DMS53 treated with DMSO at 0.1 percent for 48 hours (cell line): ENCODE measurements at regions not wholly inside any gene's neighbourhood (a gene's known extent, or its start where the extent isn't known, plus 50 kb on each side); places are given as distances from the start of the nearest gene placed in this dataset.
A peak's percentile ranks its signal among the peaks of the same experiment; 100 is the strongest.
"Not testable (repeated sequence)": the region's sequence is repeated elsewhere in the genome, so short reads cannot be mapped to it uniquely, and the experiment has no call there.

ENCODE experiments used
- DNase-seq: peaks from one replicate; lab custom pipeline; 2025; ENCODE audit not compliant: unreplicated experiment; lab: John Stamatoyannopoulos, UW

GRCh38 chr13:89432997-89433396 lies 1761.8 kb downstream of the SLITRK5 start:
- DNase-seq: no peak

DNA sequence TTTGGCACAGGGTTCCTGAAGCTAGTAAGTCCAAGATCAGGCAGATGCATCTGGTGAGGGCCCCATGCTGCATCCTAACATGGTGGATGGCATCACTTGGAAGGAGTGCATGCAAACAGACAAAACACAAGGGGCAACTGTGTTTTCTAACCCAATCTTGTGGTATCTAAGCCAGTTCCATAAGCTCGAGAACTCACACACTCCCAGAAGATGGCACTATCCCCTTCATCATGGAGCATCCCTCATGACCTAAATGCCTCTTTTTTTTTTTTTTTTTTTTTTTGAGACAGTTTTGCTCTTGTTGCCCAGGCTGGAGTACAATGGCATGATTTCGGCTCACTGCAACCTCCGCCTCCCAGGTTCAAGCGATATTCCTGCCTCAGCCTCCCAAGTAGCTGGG lies 1763.5 kb downstream of the SLITRK5 start:
- peak; percentile 1 for DNase-seq

- DNase-seq: no peak
Observed at GRCh38 chr13:89454681-89455080, 1783.5 kb downstream of the SLITRK5 start.

- no peak for DNase-seq
Observed at GRCh38 chr13:89455225-89455624, 1784.1 kb downstream of the SLITRK5 start.

DNA sequence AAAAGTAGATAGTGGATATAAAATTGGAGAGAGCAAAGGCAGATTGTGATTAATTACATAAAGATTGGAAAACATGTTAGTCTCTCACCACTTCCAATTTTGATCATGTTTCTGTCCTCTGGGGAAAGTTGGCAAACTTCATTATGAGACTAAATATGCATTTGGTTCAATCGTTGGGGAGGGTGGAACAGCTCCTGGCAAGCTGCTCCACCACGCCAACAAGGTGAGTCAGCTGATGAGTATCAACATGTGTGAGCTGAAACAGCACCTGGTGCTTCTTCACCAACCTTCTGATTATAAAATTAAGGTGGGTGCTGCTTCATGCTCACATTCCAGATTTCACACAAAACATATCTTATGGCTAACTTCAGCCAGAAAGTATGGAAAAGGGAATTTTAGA lies 1784.6 kb downstream of the SLITRK5 start:
- no peak for DNase-seq

DNA sequence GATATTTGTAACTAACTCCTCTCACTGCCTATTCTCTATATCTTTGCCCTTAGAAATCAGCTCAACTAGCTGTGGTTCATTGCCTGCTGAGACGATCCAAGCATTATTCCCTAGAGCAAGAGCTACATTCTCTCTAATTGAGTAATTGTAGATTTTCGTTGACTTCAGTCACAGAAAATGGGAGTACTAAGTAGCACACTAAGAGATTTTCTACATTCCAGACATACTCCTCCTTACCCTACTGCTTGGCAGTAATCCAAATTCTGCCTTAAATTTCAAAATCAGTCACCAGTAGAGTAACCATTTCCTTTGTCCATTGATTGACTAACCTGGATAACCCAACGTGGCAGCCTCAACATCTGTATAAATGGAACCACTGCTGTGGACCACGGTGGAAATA lies 1786.8 kb downstream of the SLITRK5 start:
- DNase-seq: no peak

- no peak for DNase-seq
Observed at GRCh38 chr13:89458456-89458855, 1787.3 kb downstream of the SLITRK5 start.

DNA sequence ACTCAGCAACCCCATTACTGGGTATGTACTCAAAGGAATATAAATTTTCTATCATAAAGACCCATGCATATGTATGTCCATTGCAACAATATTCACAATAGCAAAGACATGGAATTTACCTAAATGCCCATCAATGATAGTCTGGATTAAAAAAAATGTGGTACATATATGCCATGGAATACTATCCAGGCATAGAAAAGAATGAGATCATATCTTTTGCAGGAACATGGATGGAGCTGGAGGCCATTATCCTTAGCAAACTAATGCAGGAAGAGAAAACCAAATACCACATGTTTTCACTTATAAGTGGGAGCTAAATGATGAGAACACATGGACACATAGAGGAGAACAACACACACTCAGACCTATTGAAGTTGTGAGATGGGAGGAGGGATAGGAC lies 1789.7 kb downstream of the SLITRK5 start:
- DNase-seq: not testable (repeated sequence)

GRCh38 chr13:89465366-89465765 lies 1794.2 kb downstream of the SLITRK5 start:
- no peak for DNase-seq

- DNase-seq: no peak
Observed at GRCh38 chr13:89468081-89468480, 1796.9 kb downstream of the SLITRK5 start.

GRCh38 chr13:89470901-89471300 lies 1799.7 kb downstream of the SLITRK5 start:
- no peak for DNase-seq

DNA sequence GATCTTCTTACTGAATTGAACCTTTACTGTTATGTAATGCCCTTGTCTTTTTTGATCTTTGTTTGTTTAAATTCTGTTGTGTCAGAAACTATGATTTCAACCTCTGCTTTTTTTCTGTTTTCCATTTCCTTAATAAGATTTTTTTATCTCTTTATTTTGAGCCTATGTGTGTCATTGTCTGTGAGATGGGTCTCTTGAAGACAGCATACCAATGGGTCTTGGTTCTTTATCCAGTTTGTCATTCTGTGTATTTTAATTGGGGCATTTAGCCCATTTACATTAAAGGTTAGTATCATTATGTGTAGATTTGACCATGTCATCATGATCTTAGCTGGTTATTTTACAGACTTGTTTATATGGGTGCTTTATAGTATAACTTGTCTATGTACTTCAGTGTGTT lies 1803.3 kb downstream of the SLITRK5 start:
- DNase-seq: no peak

DNA sequence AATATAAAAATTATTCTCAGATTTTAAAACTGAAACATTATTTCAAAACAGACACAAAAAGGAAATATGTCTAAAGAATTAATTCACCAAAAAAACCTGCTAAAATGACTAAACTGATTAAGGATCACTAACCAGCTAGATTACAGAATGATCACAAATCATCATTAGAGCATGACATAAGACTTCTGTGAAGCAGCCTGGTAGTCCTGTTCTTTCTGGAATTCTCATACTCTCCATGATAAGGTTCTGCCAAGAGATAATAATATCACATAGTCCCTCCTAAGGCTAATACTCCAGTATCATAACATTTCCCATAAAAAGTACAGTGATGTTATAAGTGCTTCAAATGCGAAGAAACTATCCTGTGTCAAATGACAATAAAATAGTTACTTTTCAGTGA lies 1814.9 kb downstream of the SLITRK5 start:
- no peak for DNase-seq

DNA sequence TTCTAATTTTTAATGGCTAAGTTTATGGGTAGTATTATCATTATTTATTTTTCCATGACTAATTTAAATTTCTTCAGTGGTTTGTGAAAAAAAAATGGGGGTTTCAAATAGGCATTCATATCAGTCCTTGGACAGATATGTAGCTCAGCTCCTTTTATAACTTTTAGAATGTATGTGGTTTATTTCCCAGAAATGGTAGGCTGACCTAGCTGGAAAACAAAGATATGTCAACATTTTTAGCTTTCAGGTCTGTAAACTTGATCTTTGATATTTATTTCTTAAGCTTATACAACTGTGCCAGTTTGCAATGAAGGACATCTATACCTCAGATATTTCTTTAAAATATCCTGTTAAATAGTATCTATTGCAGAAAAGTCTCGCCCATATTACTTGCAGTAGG lies 1815.5 kb downstream of the SLITRK5 start:
- no peak for DNase-seq

- DNase-seq: no peak
Observed at GRCh38 chr13:89490661-89491060, 1819.5 kb downstream of the SLITRK5 start.

GRCh38 chr13:89496478-89496877 lies 1825.3 kb downstream of the SLITRK5 start:
- DNase-seq: no peak

DNA sequence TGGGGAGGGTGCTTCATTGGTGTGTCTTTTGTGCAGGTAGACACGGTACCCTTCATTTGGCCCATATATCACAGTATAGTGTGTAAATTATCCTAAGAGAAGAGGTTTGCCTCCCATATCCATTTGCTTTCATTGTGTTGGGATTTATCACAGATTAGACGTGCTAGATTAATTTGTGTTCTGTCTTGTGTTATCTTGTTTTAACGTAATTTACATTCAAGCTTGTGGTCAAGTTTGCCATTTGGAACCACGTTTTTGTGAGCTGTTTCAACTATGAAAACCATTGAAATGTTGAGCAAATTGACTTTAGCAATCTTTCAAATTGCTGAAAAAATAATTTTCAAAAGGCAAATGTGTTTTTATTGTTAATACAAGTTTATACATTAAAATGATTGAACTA lies 1826.5 kb downstream of the SLITRK5 start:
- no peak for DNase-seq

DNA sequence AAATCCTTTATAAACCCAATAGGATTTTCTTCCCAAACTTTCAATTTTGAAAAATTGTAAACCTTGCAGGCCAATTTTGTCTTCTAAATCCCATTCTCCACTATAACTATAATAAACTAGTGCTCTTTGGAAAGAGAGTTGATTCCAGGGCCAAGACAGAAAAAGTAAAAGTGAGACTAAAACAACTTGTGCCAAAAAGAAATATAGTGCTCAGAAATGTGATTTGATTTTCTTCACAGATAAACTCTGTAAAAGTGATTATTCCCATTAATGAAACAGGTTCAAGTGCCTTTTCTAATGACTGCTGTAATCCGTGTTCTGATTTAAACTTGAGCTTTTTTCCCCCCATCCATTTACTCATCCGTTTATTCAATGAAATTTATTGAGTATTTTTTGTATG lies 1831.1 kb downstream of the SLITRK5 start:
- DNase-seq: no peak

GRCh38 chr13:89514534-89515312 lies 1832.8 kb upstream of the MIR17HG start:
- peak; percentile 53 for DNase-seq

DNA sequence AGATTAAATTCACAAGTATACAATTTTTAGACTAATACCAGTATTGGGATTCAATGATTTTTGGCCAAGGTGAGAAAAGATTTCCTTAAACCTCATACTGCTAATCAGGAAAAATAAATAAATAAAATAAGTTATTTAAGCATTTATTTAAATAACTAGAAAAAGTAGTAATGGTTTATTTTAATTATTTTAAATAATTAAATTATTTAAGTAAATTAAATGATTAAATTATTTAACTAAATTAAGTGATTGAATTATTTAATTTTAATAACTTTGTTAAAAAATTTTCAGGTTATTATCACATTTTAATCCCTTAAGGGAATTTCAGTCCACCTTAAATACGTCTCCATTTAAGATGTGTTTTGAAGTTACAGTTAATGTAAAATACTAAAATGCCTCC lies 1831.5 kb upstream of the MIR17HG start:
- DNase-seq: no peak

DNA sequence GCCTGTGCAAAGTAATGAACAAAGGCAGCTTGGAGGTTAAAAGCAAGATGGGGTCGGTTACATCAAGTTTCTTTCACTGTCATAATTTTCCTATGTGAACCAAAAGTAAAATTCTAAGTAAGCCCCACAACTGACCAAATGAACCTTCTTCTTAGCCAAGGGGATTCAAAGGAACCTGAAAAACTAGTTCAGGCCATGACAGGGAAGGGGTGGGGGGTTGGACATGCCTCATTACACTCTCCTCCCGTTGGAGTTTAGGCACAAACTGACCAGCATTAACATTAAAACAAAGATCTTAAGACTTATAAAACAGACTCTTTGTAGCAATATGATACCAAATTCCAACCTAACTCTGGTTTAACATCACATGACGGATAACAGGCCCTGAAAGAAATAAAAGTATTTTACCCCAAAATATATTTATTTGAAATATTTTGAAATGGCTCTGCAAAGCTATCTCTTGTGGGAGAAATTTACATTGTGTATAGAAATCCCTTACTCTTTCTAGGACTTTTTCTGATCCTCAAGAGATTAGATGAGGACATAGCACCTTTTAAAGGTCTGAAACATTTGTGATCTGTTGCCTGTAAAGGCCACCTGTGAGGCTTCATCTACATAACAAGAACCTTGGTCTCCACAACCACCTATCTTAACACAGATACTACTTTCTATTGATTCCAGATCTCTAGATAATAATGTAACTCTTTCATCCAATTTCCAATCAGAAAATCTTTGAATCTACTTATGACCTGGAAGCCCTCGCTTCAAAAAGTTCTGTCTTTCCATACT lies 1829.0 kb upstream of the MIR17HG start:
- no peak for DNase-seq

GRCh38 chr13:89520468-89520867 lies 1827.0 kb upstream of the MIR17HG start:
- DNase-seq: peak; percentile 2
